IPS-18c (cell line): ENCODE measurements at regions not wholly inside any gene's neighbourhood (a gene's known extent, or its start where the extent isn't known, plus 50 kb on each side); places are given as distances from the start of the nearest gene placed in this dataset.

ENCODE experiments used
- H3K4me3 ChIP-seq: 2 replicates; pipeline ENCODE4 v1.7.0; 2013; ENCODE audit warnings: low read depth, mild to moderate bottlenecking, low read length, moderate library complexity; ENCODE audit not compliant: insufficient read depth
- H3K9me3 ChIP-seq: one replicate; pipeline ENCODE4 v1.6.1; 2013; ENCODE audit warnings: mild to moderate bottlenecking, low read length, moderate library complexity; ENCODE audit not compliant: control insufficient read depth, insufficient read depth

- no peak overlapping the region for H3K4me3 ChIP-seq
- no peaks in the 10 kb centered on the region for H3K9me3 ChIP-seq
These were observed 451.2 kb upstream of the ADGRL4 start for GRCh38 chr1:79457562-79458224.

GRCh38 chr1:79448426-79448825 lies 441.9 kb upstream of the ADGRL4 start:
- H3K9me3 ChIP-seq: no peaks in the 10 kb centered on the region
- no peak overlapping the region for H3K4me3 ChIP-seq

- H3K4me3 ChIP-seq: no peak overlapping the region
- H3K9me3 ChIP-seq: no peaks in the 10 kb centered on the region
These were observed 434.7 kb upstream of the ADGRL4 start for GRCh38 chr1:79441238-79441637.

GRCh38 chr1:79437540-79437939 lies 431.0 kb upstream of the ADGRL4 start:
- Histone ChIP-seq H3K4me3 (no peak overlapping the region), H3K9me3 (no peaks in the 10 kb centered on the region)

GRCh38 chr1:79431340-79431739 lies 424.8 kb upstream of the ADGRL4 start:
- Histone ChIP-seq H3K9me3 (no peaks in the 10 kb centered on the region), H3K4me3 (no peak overlapping the region)

GRCh38 chr1:79430437-79430836 lies 423.9 kb upstream of the ADGRL4 start:
- H3K9me3 ChIP-seq: no peaks in the 10 kb centered on the region
- H3K4me3 ChIP-seq: no peak overlapping the region

GRCh38 chr1:79422726-79423125 lies 416.2 kb upstream of the ADGRL4 start:
- Histone ChIP-seq H3K9me3 (no peaks in the 10 kb centered on the region), H3K4me3 (no peak overlapping the region)

- no peaks in the 10 kb centered on the region for H3K9me3 ChIP-seq
These were observed 392.0 kb upstream of the ADGRL4 start for GRCh38 chr1:79398501-79398900.

GRCh38 chr1:79396901-79397300 lies 390.4 kb upstream of the ADGRL4 start:
- no peak overlapping the region for H3K4me3 ChIP-seq
- H3K9me3 ChIP-seq: no peaks in the 10 kb centered on the region

More at GRCh38 chr1:79398501-79398900, 392.0 kb upstream of the ADGRL4 start:
- H3K4me3 ChIP-seq: no peak overlapping the region

- H3K4me3 ChIP-seq: no peak overlapping the region
These were observed 382.3 kb upstream of the ADGRL4 start for GRCh38 chr1:79388694-79389361.

GRCh38 chr1:79386730-79387129 lies 380.2 kb upstream of the ADGRL4 start:
- Histone ChIP-seq H3K4me3 (no peak overlapping the region), H3K9me3 (no peaks in the 10 kb centered on the region)

More at GRCh38 chr1:79388694-79389361, 382.3 kb upstream of the ADGRL4 start:
- H3K9me3 ChIP-seq: no peaks in the 10 kb centered on the region

- Histone ChIP-seq H3K4me3 (no peak overlapping the region), H3K9me3 (no peaks in the 10 kb centered on the region)
These were observed 373.5 kb upstream of the ADGRL4 start for GRCh38 chr1:79380078-79380477.

GRCh38 chr1:79376106-79376505 lies 369.6 kb upstream of the ADGRL4 start:
- no peak overlapping the region for H3K4me3 ChIP-seq
- no peaks in the 10 kb centered on the region for H3K9me3 ChIP-seq

GRCh38 chr1:79375352-79375751 lies 368.8 kb upstream of the ADGRL4 start:
- H3K9me3 ChIP-seq: no peaks in the 10 kb centered on the region

GRCh38 chr1:79374397-79374796 lies 367.9 kb upstream of the ADGRL4 start:
- no peak overlapping the region for H3K4me3 ChIP-seq
- no peaks in the 10 kb centered on the region for H3K9me3 ChIP-seq

More at GRCh38 chr1:79375352-79375751, 368.8 kb upstream of the ADGRL4 start:
- H3K4me3 ChIP-seq: no peak overlapping the region

- no peak overlapping the region for H3K4me3 ChIP-seq
- no peaks in the 10 kb centered on the region for H3K9me3 ChIP-seq
These were observed 367.1 kb upstream of the ADGRL4 start for GRCh38 chr1:79373481-79374125.

- no peak overlapping the region for H3K4me3 ChIP-seq
- H3K9me3 ChIP-seq: no peaks in the 10 kb centered on the region
These were observed 365.3 kb upstream of the ADGRL4 start for GRCh38 chr1:79371802-79372201.

GRCh38 chr1:79369091-79369490 lies 362.6 kb upstream of the ADGRL4 start:
- Histone ChIP-seq H3K9me3 (no peaks in the 10 kb centered on the region), H3K4me3 (no peak overlapping the region)
